Neural cell (in vitro differentiated cells): ENCODE measurements at regions not wholly inside any gene's neighbourhood (a gene's known extent, or its start where the extent isn't known, plus 50 kb on each side); places are given as distances from the start of the nearest gene placed in this dataset.
A peak's percentile ranks its signal among the peaks of the same experiment; 100 is the strongest.

Experiments used
- H2AFZ ChIP-seq: fragments of 200-600, 300-800 bp; sonication (generic), shearing (Covaris generic); 2 replicates; pipeline ENCODE4 v1.6.0; 2014; ENCODE audit warnings: low read depth, mild to moderate bottlenecking, antibody characterized with exemption, low read length, moderate library complexity
- H3F3A ChIP-seq: fragments of 200-600 bp; shearing (Covaris generic); 2 replicates; pipeline ENCODE4 v1.6.1; 2016; ENCODE audit warnings: mild to moderate bottlenecking, moderate library complexity, mixed read lengths, antibody characterized with exemption, low read length; ENCODE audit not compliant: insufficient read depth, poor library complexity, severe bottlenecking
- H3K27ac ChIP-seq: fragments of 200-600, 300-800 bp; sonication (generic), shearing (Covaris generic); 2 replicates; pipeline ENCODE4 v1.5.1; 2014; ENCODE audit warnings: mild to moderate bottlenecking, low read length, moderate library complexity
- H3K27me3 ChIP-seq: fragments of 300-800, 200-600 bp; sonication (generic), shearing (Covaris generic); 2 replicates; pipeline ENCODE4 v1.6.0; 2014; ENCODE audit warnings: mild to moderate bottlenecking, low read depth, low read length, moderate library complexity; ENCODE audit not compliant: insufficient read depth
- H3K36me3 ChIP-seq: fragments of 300-800, 200-600 bp; sonication (generic), shearing (Covaris generic); 2 replicates; pipeline ENCODE4 v1.5.1; 2014; ENCODE audit warnings: mild to moderate bottlenecking, antibody characterized with exemption, low read length, moderate library complexity; ENCODE audit not compliant: insufficient read depth
- H3K4me2 ChIP-seq: fragments of 300-800, 200-600 bp; sonication (generic), shearing (Covaris generic); 2 replicates; pipeline ENCODE4 v1.6.0; 2014; ENCODE audit warnings: mild to moderate bottlenecking, low read length
- H3K4me3 ChIP-seq: fragments of 300-800, 200-600 bp; sonication (generic), shearing (Covaris generic); 2 replicates; pipeline ENCODE4 v1.5.1; 2014; ENCODE audit warnings: mild to moderate bottlenecking, low read length, moderate library complexity
- H3K79me2 ChIP-seq: fragments of 200-600 bp; shearing (Covaris generic); replicated peaks from 2 replicates; pipeline ENCODE4 v1.6.0; 2014; ENCODE audit warnings: mild to moderate bottlenecking, low read length, moderate library complexity; ENCODE audit not compliant: insufficient read depth
- H3K9ac ChIP-seq: fragments of 300-800, 200-600 bp; sonication (generic), shearing (Covaris generic); 2 replicates; pipeline ENCODE4 v1.6.1; 2016; ENCODE audit warnings: mild to moderate bottlenecking, low read length, mixed read lengths
- H3K9me2 ChIP-seq: fragments of 200-600 bp; shearing (Covaris generic); 2 replicates; pipeline ENCODE4 v1.6.1; 2016; ENCODE audit warnings: mild to moderate bottlenecking, low read length, mixed read lengths; ENCODE audit not compliant: insufficient read depth
- H3K9me3 ChIP-seq: fragments of 200-600, 300-800 bp; sonication (generic), shearing (Covaris generic); 2 replicates; pipeline ENCODE4 v1.6.1; 2016; ENCODE audit warnings: mild to moderate bottlenecking, mixed run types, low read length, moderate library complexity, mixed read lengths
- H4K20me1 ChIP-seq: fragments of 200-600 bp; shearing (Covaris generic); 2 replicates; pipeline ENCODE4 v1.6.1; 2016; ENCODE audit warnings: mild to moderate bottlenecking, mixed run types; ENCODE audit not compliant: insufficient read depth
- CTCF ChIP-seq: fragments of 450-650 bp; IDR thresholded peaks from 2 replicates; pipeline ENCODE4 v1.5.1; 2014; ENCODE audit warnings: antibody characterized with exemption, mild to moderate bottlenecking, moderate library complexity; ENCODE audit not compliant: poor library complexity, severe bottlenecking
- EP300 ChIP-seq: fragments of 450-650 bp; conservative IDR thresholded peaks from 2 replicates; pipeline ENCODE4 v1.6.1; 2014; ENCODE audit warnings: antibody characterized with exemption, mild to moderate bottlenecking, moderate library complexity; ENCODE audit not compliant: poor library complexity, severe bottlenecking
- EZH2 ChIP-seq: fragments of 200-600, 300-800 bp; shearing (Covaris generic), sonication (generic); IDR thresholded peaks from 2 replicates; pipeline ENCODE4 v1.6.1; 2014; ENCODE audit warnings: antibody characterized with exemption, low read length, borderline replicate concordance, mild to moderate bottlenecking; ENCODE audit not compliant: insufficient read depth, poor library complexity, severe bottlenecking
- MXI1 ChIP-seq: fragments of 450-650 bp; conservative IDR thresholded peaks from 2 replicates; pipeline ENCODE4 v1.6.1; 2014; ENCODE audit warnings: antibody characterized with exemption, mild to moderate bottlenecking; ENCODE audit not compliant: poor library complexity, severe bottlenecking
- POLR2AphosphoS5 ChIP-seq: IDR thresholded peaks from 2 replicates; pipeline ENCODE4 v1.6.1; 2012
- RAD21 ChIP-seq: fragments of 450-650 bp; conservative IDR thresholded peaks from 2 replicates; pipeline ENCODE4 v1.6.1; 2014; ENCODE audit warnings: antibody characterized with exemption, mild to moderate bottlenecking, moderate library complexity
- REST ChIP-seq: IDR thresholded peaks from 2 replicates; pipeline ENCODE4 v1.6.1; 2012; ENCODE audit warnings: borderline replicate concordance
- SMC3 ChIP-seq: fragments of 450-650 bp; conservative IDR thresholded peaks from 2 replicates; pipeline ENCODE4 v1.6.1; 2014; ENCODE audit warnings: antibody characterized with exemption, mild to moderate bottlenecking, moderate library complexity; ENCODE audit not compliant: poor library complexity
- TAF1 ChIP-seq: IDR thresholded peaks from 2 replicates; pipeline ENCODE4 v1.6.1; 2012; ENCODE audit warnings: low read depth

- Histone ChIP-seq H3K9me2 (no peaks in the 10 kb centered on the region), H3K4me2 (no peak overlapping the region), H2AFZ (peak overlapping the region; percentile 5), H4K20me1 (no peaks in the 10 kb centered on the region), H3K79me2 (no peaks in the 10 kb centered on the region), H3K27ac (no peak overlapping the region), H3K27me3 (no peaks in the 10 kb centered on the region), H3F3A (no peaks in the 10 kb centered on the region), H3K4me3 (no peak overlapping the region), H3K9me3 (no peaks in the 10 kb centered on the region), H3K9ac (no peak overlapping the region), H3K36me3 (no peaks in the 10 kb centered on the region)
- TF ChIP-seq TAF1 (no peak), EZH2 (no peak), RAD21 (no peak), EP300 (no peak), POLR2AphosphoS5 (no peak), MXI1 (no peak), SMC3 (no peak), CTCF (no peak), REST (no peak)
Measured at GRCh38 chr4:188316391-188316790, 177.2 kb downstream of the TRIML1 start.

GRCh38 chr4:188328966-188329365 is 189.7 kb downstream of the TRIML1 start:
- H4K20me1 ChIP-seq: no peaks in the 10 kb centered on the region
- H3K9me2 ChIP-seq: no peaks in the 10 kb centered on the region
- no peak overlapping the region for H3K4me3 ChIP-seq
- H2AFZ ChIP-seq: no peak overlapping the region
- H3K9ac ChIP-seq: no peak overlapping the region
- no peak for TF ChIP-seq RAD21
- TF ChIP-seq EP300: no peak
- no peak for TF ChIP-seq REST
- no peak for TF ChIP-seq MXI1
- no peak for TF ChIP-seq CTCF
- TF ChIP-seq EZH2: no peak
- no peak for TF ChIP-seq TAF1
- no peak for TF ChIP-seq POLR2AphosphoS5
- no peak for TF ChIP-seq SMC3
- H3K27ac ChIP-seq: no peak overlapping the region
- no peaks in the 10 kb centered on the region for H3F3A ChIP-seq
- H3K36me3 ChIP-seq: no peaks in the 10 kb centered on the region
- no peak overlapping the region for H3K4me2 ChIP-seq
- H3K79me2 ChIP-seq: no peaks in the 10 kb centered on the region
- H3K9me3 ChIP-seq: no peaks in the 10 kb centered on the region
- no peaks in the 10 kb centered on the region for H3K27me3 ChIP-seq
